ENCODE measurements at regions not wholly inside any gene's neighbourhood (a gene's known extent, or its start where the extent isn't known, plus 50 kb on each side); places are given as distances from the start of the nearest gene placed in this dataset.

DNA sequence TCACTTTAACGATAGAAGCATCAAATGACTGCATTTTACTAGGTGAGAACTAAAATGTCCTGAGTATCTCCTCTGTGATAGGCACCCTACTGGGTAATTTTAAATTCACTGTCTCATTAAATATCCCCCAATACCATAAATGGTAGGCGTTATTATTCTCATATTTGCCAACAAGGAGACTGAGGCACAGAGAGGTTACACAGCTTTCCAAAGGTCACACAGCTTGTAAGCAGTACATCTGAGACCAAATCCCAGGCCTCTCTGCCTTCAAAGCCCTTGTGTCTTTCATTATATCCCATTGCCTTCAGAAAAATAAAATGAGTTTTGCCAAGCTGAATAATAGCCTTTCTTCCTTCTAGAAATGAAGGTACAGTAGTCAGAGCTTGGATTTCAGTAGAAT is 502.6 kb downstream of the HAPSTR1 start:
- no TSS peak for BruUV-seq (replicated peaks)
- Histone ChIP-seq H3K4me3 (ENCODE audit: low read depth, low read length, poor library complexity, severe bottlenecking) (no peak overlapping the region), H3K27ac (ENCODE audit: low read depth, low read length, poor library complexity, severe bottlenecking) (no peak overlapping the region), H3K27me3 (replicated peaks; ENCODE audit: insufficient read depth, low read depth, low read length, poor library complexity) (peaks cover 3% of the 10 kb centered on the region), H3K4me1 (ENCODE audit: insufficient read depth, low read length, poor library complexity, severe bottlenecking) (no peaks in the 10 kb centered on the region), H3K36me3 (ENCODE audit: insufficient read depth, low read length, poor library complexity, severe bottlenecking) (no peaks in the 10 kb centered on the region), H3K9me3 (ENCODE audit: low read depth, low read length, poor library complexity, severe bottlenecking) (no peaks in the 10 kb centered on the region)
- intact Hi-C loops (cut with micrococcal nuclease; ENCODE audit: unreplicated experiment): no loop called here
- DNase-seq (ENCODE audit: low spot score): no peak
- TF ChIP-seq, protein P1, sequence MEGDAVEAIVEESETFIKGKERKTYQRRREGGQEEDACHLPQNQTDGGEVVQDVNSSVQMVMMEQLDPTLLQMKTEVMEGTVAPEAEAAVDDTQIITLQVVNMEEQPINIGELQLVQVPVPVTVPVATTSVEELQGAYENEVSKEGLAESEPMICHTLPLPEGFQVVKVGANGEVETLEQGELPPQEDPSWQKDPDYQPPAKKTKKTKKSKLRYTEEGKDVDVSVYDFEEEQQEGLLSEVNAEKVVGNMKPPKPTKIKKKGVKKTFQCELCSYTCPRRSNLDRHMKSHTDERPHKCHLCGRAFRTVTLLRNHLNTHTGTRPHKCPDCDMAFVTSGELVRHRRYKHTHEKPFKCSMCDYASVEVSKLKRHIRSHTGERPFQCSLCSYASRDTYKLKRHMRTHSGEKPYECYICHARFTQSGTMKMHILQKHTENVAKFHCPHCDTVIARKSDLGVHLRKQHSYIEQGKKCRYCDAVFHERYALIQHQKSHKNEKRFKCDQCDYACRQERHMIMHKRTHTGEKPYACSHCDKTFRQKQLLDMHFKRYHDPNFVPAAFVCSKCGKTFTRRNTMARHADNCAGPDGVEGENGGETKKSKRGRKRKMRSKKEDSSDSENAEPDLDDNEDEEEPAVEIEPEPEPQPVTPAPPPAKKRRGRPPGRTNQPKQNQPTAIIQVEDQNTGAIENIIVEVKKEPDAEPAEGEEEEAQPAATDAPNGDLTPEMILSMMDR (conservative IDR thresholded peaks at IDR 0.05; ENCODE audit: low read depth, low read length): no peak
- no peak for TF ChIP-seq EZH2 (IDR thresholded peaks at IDR 0.05; ENCODE audit: borderline replicate concordance, low read depth, low read length, poor library complexity, severe bottlenecking)
- CTCF ChIA-PET: no interaction called here
- POLR2A ChIA-PET (ENCODE audit: low non-redundant PET): no interaction called here

DNA sequence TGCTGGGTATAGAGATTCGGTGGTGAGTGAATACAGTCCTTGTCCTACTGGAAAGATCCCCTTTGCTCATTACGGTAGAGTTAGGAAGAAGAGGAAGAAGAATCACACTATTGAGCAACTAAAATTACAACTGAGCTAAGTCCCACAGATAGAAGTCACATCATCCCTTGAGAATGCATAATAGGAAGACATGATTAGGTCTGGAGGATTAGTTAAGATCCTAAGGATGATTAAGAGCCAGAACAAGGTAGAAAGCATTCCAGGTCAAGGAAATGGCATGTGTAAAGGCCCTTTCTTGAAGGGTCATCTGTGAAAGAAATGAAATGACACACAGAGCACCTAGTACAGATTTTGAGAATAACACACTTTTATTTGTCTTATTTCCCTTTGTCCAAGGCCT is 503.5 kb downstream of the HAPSTR1 start:
- no peak overlapping the region for H3K4me3 ChIP-seq (ENCODE audit: low read depth, low read length, poor library complexity, severe bottlenecking)
- no peak for TF ChIP-seq EZH2 (IDR thresholded peaks at IDR 0.05; ENCODE audit: borderline replicate concordance, low read depth, low read length, poor library complexity, severe bottlenecking)
- TF ChIP-seq, protein P1 (conservative IDR thresholded peaks at IDR 0.05; ENCODE audit: low read depth, low read length): no peak
- no peak overlapping the region for H3K27ac ChIP-seq (ENCODE audit: low read depth, low read length, poor library complexity, severe bottlenecking)
- BruUV-seq (replicated peaks): no TSS peak
- intact Hi-C loops (cut with micrococcal nuclease; ENCODE audit: unreplicated experiment): no loop called here
- no peak for DNase-seq (ENCODE audit: low spot score)
- H3K9me3 ChIP-seq (ENCODE audit: low read depth, low read length, poor library complexity, severe bottlenecking): no peaks in the 10 kb centered on the region
- H3K4me1 ChIP-seq (ENCODE audit: insufficient read depth, low read length, poor library complexity, severe bottlenecking): no peaks in the 10 kb centered on the region
- H3K27me3 ChIP-seq (replicated peaks; ENCODE audit: insufficient read depth, low read depth, low read length, poor library complexity): peaks cover 3% of the 10 kb centered on the region
- ChIA-PET CTCF (no interaction called here), POLR2A (ENCODE audit: low non-redundant PET) (interaction anchor here (0.6 kb wide), 1 partner anchor 16 kb away, joined by 7 read pairs; no protein-coding TSS in a partner anchor)
- no peaks in the 10 kb centered on the region for H3K36me3 ChIP-seq (ENCODE audit: insufficient read depth, low read length, poor library complexity, severe bottlenecking)

DNA sequence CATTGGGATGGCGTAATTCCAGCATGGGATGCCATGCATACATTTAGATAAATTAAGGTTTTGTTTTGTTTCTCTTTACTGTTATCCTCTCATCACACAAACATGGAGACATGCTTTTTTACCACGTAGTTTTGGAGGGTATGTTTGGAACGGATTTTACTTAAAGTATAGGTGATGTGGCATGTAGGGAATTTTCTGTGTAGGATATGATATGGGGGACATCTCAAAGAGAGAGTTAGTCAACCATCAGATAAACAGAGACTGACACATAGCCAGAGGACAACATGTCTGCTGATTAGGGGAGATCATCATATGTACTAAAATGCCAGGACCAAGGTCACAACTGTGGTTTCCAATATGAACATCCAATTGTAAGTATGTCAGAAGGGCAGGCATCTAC is 503.9 kb downstream of the HAPSTR1 start:
- Histone ChIP-seq H3K9me3 (ENCODE audit: low read depth, low read length, poor library complexity, severe bottlenecking) (no peaks in the 10 kb centered on the region), H3K4me1 (ENCODE audit: insufficient read depth, low read length, poor library complexity, severe bottlenecking) (no peaks in the 10 kb centered on the region), H3K36me3 (ENCODE audit: insufficient read depth, low read length, poor library complexity, severe bottlenecking) (no peaks in the 10 kb centered on the region), H3K27ac (ENCODE audit: low read depth, low read length, poor library complexity, severe bottlenecking) (no peak overlapping the region), H3K27me3 (replicated peaks; ENCODE audit: insufficient read depth, low read depth, low read length, poor library complexity) (peaks cover 3% of the 10 kb centered on the region), H3K4me3 (ENCODE audit: low read depth, low read length, poor library complexity, severe bottlenecking) (no peak overlapping the region)
- DNase-seq (ENCODE audit: low spot score): no peak
- intact Hi-C loops (cut with micrococcal nuclease; ENCODE audit: unreplicated experiment): no loop called here
- BruUV-seq (replicated peaks): no TSS peak
- ChIA-PET POLR2A (ENCODE audit: low non-redundant PET) (interaction anchor here (0.6 kb wide), 1 partner anchor 16 kb away, joined by 7 read pairs; no protein-coding TSS in a partner anchor), CTCF (no interaction called here)
- no peak for TF ChIP-seq EZH2 (IDR thresholded peaks at IDR 0.05; ENCODE audit: borderline replicate concordance, low read depth, low read length, poor library complexity, severe bottlenecking)
- TF ChIP-seq, protein P1 (conservative IDR thresholded peaks at IDR 0.05; ENCODE audit: low read depth, low read length): no peak
